Pulmonary artery endothelial cell (primary cell): ENCODE measurements at regions not wholly inside any gene's neighbourhood (a gene's known extent, or its start where the extent isn't known, plus 50 kb on each side); places are given as distances from the start of the nearest gene placed in this dataset.
"Not testable (repeated sequence)": the region's sequence is repeated elsewhere in the genome, so short reads cannot be mapped to it uniquely, and the experiment has no call there.

ENCODE experiments used
- DNase-seq: peaks from one replicate; pipeline ENCODE4 v3.0.0-alpha.2; 2011; ENCODE audit warnings: low read depth, low spot score

DNA sequence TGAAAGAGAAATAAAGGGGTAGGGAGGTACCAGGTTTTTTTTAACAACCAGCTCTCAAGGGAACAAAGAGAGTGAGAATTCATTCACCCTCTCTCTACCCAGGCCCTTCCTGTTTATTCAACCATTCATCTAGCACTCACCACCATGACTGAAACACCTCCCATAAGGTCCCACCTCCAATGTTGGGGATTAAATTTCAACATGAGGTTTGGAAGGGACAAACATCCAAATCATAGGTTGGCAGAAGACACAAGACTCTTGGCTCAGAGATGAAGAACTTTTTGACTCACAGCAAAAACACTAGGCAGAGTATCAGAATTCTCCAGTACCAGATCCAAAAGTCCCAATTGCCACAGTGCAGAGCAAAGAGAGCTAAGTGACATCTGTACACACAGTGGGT, 186.3 kb downstream of the EDN1 start:
- no peak for DNase-seq

GRCh38 chr6:12477616-12478015, 187.5 kb downstream of the EDN1 start:
- DNase-seq: no peak

GRCh38 chr6:12478921-12479320, 188.8 kb downstream of the EDN1 start:
- no peak for DNase-seq

DNA sequence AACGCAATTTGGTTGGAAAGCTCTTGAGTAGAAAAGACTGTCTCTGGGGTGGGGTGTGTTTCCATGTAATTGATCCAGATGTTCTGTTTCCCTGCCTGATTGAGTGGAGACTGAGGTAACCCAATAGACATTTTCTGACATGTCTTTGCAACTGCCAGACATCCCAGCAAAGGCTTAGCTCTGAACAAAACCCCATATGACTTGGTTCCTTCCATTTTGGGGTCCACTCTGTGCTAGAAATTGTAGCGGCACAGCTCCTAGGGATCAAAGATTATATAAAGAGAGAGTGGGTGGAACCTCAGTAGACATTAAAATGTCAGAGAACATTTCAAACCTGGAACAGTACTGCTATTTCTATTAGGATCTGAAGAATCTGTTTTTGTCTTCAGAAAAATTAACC, 189.3 kb downstream of the EDN1 start:
- no peak for DNase-seq

GRCh38 chr6:12479881-12480280, 189.7 kb downstream of the EDN1 start:
- no peak for DNase-seq

DNA sequence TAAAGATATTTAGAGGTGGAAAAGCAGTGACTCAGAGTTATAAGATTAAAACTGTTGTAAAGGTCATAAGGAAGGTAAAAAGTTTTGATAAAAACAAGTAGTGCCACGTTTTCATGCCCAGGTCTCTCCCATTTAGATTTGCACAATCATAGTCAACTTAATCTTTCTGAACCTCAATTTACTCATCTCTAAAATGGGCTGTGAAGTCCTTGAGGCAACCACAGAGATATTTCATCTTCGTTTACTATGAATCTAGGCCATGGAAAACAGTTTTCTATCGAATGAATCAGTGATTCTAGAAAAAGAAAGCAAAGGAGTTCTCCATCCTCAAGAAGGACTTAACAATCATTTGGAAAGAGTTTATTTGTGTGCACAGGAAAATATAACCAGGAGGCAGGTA, 190.2 kb downstream of the EDN1 start:
- no peak for DNase-seq

- no peak for DNase-seq
Measured at GRCh38 chr6:12481292-12481691, 191.1 kb downstream of the EDN1 start.

- DNase-seq: no peak
Measured at GRCh38 chr6:12481850-12482249, 191.7 kb downstream of the EDN1 start.

DNA sequence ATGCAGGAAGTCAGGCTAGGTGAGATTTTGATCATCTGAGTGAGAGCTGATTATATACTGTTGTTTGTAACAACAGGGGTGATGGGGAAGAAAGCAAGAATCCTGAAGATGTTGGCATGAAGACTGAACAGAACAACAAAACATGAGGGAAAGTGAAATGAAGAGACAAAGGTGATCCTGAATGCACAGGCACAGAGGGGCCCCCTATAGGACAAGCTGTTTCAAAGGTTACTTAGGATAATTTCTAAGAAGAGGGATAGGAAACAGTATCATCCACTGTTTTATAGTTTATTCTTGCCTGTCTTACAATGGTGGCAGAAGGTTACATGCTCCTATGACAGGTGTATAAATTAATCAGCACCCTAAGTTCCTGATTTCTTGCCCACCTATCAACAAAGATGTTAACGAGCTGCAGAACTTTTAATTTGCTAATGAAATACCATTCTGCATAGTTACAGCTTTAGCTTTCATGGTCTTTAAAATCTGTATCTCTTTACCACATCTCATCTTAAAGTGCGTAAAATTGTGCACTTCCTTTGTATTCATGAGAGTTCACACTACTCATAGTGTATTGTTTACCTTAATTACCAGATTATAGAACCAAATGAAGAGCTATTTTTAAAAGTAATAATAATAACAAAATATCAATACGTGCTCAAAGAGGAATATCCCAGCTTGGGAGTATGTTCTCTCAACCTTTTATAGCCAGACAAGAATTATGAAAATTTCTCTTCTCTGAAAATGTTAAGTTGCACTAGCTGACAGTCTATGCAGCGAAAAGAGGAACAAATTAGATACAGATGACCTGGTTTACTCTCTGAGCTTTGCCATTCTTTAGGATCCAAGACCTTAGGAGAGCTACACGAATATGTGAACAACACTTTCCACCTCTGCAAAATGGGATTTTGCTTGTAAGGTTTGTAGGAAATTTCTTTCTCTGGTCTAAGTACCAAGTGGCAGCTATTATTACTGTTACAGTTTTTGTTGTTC, 192.5 kb downstream of the EDN1 start:
- DNase-seq: no peak

GRCh38 chr6:12483712-12484111, 193.6 kb downstream of the EDN1 start:
- peak; percentile 87 for DNase-seq

DNA sequence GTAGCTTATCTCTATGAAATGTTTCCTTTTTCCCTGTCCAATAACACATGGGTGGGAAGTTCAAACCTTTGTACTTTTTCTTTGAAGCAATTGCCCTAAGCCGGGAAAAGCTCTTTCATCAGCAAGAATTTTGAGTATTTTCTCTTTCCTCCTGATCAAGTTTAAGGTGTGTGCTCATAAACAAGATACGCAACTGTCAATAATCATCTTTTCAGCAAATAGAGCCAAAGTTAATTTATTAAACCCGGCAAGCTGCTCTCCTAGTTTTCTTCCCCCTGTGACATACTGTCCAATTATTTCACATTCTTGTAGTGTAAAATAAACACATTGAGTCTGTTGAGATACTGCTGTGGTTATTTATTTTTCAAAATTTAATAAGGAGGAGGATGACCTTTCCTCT, 194.4 kb downstream of the EDN1 start:
- no peak for DNase-seq

DNA sequence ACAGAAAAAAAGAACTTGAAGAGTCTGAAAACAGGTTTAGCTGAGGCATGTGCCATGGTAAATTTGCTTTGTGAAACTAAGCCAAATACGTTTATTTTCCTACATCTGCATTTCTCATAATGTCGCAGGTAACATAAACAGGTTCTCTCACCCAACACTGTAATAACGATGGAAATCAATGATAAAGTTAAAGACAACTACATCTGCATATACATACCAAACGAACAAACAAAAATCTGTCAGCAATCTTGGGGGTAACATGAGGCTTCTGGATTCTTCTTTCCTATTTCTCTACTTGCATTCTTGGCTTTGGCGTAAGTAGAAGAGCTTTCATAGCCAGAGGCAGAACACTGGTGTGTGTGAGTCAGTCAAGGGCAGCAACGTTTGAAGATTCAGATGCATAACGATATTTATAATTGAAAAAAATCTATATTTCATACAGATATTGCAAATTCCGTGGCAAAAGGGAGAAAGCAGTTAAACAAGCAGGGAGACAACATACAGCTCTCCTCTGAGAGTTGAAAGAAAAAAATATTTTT, 195.1 kb downstream of the EDN1 start:
- DNase-seq: no peak

- DNase-seq: no peak
Measured at GRCh38 chr6:12485837-12486236, 195.7 kb downstream of the EDN1 start.

GRCh38 chr6:12490351-12490903, 200.3 kb downstream of the EDN1 start:
- no peak for DNase-seq

GRCh38 chr6:12490904-12491571, 200.9 kb downstream of the EDN1 start:
- peak; percentile 86 for DNase-seq

DNA sequence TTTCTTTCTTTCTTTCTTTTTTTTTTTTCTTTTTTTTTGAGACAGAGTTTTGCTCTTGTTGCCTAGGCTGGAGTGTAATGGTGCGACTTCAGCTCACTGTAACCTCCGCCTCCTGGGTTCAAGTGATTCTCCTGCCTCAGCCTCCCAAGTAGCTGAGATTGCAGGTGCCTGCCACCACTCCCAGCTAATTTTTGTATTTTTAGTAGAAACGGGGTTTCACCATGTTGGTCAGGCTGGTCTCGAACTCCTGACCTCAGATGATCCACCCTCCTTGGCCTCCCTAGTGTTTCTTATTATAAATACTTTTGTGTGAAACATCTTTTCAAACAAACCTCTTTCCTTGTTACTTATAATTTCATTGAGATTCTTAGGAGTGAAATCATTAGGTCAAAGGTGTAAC, 202.8 kb downstream of the EDN1 start:
- DNase-seq: not testable (repeated sequence)

- DNase-seq: no peak
Measured at GRCh38 chr6:12493446-12493845, 203.3 kb downstream of the EDN1 start.

- DNase-seq: no peak
Measured at GRCh38 chr6:12494161-12494560, 204.0 kb downstream of the EDN1 start.

- no peak for DNase-seq
Measured at GRCh38 chr6:12501990-12502389, 211.8 kb downstream of the EDN1 start.

DNA sequence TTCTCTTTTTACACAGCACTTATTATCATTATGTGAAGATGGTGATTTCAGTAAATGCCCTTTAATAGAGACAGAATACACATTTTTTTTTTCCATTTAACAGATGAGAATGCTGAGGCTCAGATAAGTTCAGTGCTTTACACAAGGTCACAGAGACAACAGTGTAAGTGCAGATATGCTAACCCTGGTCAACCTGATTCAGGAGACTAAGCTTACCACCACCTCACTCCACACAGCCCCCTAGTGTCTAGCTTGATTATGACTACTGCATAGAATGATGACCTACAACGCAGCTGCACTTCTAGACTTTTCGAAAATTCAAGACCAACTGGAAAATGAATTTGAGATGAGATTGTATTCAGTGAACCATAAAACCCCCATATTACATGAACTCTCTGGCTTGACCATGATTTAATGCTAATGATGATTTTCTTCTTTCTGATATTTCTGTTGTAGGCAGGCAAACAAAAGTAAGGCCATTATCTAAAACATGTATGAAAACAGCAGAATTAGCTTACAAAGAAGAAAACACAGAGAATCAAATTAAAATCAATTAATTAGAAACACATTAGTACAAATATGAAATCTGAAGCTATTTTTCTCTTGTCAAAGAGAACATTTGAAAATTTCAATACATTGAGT, 212.1 kb upstream of the PHACTR1 start:
- no peak for DNase-seq

DNA sequence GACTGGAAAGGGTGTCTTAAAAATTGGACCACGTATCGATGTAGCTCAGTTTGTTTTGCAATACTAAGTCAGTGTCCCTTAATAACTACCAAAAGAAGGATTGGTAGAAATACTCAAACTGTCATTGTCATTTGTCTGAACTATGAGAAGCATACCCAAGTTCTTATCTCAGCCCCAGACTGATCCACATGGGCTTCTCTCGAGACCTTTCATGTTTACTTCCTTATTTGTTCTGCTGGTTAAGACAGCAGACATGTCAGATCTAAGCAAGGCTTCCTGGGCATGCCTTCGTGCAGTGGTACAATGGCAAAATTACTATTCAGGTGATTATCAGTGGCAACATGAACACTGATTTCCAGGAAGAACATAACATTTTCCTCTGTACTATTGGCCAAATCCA, 211.1 kb upstream of the PHACTR1 start:
- DNase-seq: no peak

DNA sequence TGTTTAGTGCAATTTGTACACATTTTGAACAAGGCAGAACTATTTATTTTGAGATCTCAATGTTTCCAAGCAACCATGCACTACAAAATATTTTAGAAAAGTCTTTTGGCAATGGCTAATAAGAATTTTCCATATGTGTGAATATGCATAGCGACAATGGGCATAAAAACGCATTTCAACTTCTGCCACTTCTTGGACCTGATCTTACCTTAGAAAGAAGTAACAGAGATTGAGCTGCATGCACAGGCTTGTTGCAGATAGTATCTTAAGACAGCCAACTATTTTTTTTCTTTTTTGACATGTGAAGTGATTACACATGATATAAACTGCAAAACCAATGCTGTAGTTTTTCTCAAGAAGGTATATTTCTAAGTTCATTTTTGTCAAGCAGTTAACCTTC, 210.4 kb upstream of the PHACTR1 start:
- no peak for DNase-seq
